ENCODE measurements at regions not wholly inside any gene's neighbourhood (a gene's known extent, or its start where the extent isn't known, plus 50 kb on each side); places are given as distances from the start of the nearest gene placed in this dataset.

DNA sequence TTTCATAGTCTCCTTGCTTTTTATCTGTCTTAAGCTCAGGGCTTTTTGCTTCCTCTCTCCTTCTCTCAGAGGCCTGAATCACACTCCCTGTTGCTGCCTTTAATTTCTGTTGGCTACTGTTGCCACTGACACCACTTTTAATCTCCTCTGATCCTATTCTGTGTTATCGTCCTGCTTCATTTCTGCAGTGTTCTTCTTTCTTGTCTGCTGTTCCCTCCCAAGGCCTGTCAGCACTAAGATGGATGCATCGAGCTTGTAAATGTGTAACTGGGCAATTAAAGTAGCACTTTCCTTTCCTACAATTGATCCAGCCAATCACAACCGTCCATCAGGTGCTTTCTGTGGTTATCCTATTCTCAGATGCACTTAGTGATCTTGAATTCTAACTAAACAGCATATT is 71.3 kb upstream of the VEPH1 start:
- no peaks in the 10 kb centered on the region for H3K9me3 ChIP-seq (ENCODE audit: control insufficient read depth, low read depth, low read length)
- no peak overlapping the region for H3K27ac ChIP-seq (ENCODE audit: low read length)
- DNase-seq: no peak
- no peak overlapping the region for H3K4me3 ChIP-seq (ENCODE audit: low read length)
- no peaks in the 10 kb centered on the region for H3K36me3 ChIP-seq (ENCODE audit: control insufficient read depth, insufficient read depth, low read length)
- no peaks in the 10 kb centered on the region for H3K4me1 ChIP-seq (ENCODE audit: control insufficient read depth, insufficient read depth, low read length)
- H3K27me3 ChIP-seq (ENCODE audit: control insufficient read depth, insufficient read depth, low read length): no peaks in the 10 kb centered on the region
- 14% methylated on average over 1 of the region's 3 CpGs for WGBS (ENCODE audit: insufficient coverage, low lambda C conversion rate)

DNA sequence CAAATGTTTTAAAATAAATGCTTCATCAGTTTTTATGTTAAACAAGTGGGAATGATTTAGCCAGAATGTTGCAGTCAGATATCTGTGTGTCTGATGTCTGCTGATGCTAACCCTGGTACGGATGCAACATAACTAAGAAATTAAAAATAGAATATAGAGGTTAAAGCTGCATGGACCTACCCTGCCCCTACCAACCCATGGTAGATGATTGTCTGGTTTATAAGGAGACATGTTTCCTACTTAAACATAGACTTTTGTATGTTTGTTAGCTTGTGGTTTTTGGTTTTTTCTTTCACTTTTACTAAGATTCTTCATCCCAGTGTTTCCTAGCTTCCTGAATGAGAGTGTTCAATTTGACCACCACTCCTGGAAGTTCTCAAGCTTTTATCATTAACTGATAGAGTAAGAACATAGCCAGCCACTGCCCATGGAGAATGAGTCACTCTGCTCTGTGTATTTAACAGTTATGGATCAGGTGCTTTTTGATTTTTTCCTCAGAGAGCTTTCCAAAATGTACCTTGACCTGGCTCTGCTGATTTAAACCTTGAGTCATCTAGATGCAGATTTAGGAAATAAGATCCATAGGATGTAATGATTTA is 70.7 kb upstream of the VEPH1 start:
- 100% methylated on average over 1 of the region's 1 CpG for WGBS (ENCODE audit: insufficient coverage, low lambda C conversion rate)
- Histone ChIP-seq H3K27me3 (ENCODE audit: control insufficient read depth, insufficient read depth, low read length) (no peaks in the 10 kb centered on the region), H3K4me1 (ENCODE audit: control insufficient read depth, insufficient read depth, low read length) (no peaks in the 10 kb centered on the region), H3K27ac (ENCODE audit: low read length) (no peak overlapping the region), H3K4me3 (ENCODE audit: low read length) (no peak overlapping the region), H3K36me3 (ENCODE audit: control insufficient read depth, insufficient read depth, low read length) (no peaks in the 10 kb centered on the region), H3K9me3 (ENCODE audit: control insufficient read depth, low read depth, low read length) (no peaks in the 10 kb centered on the region)
- DNase-seq: peak in 1 of 2 donors; percentile 9

DNA sequence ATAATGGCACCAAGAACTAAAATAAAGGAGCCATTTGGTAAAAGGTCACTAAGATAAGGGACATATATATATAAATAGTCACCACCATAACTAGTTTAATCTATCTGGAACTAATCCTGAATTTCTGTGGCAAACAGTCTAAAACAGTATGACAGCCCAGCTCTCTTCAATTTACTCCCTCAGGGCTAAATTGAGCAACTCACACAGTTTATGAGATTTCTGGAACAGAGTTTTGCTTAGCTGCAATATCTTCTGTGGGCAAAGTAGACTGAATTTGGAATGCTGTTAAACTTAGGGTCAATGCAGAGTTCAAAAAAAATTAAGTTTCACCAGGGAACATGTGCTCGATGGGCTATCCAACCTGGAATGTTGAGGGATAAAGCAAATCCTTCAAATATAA is 70.1 kb upstream of the VEPH1 start:
- no peaks in the 10 kb centered on the region for H3K36me3 ChIP-seq (ENCODE audit: control insufficient read depth, insufficient read depth, low read length)
- DNase-seq: no peak
- no peaks in the 10 kb centered on the region for H3K9me3 ChIP-seq (ENCODE audit: control insufficient read depth, low read depth, low read length)
- WGBS (ENCODE audit: insufficient coverage, low lambda C conversion rate): 100% methylated on average over 1 of the region's 1 CpG
- no peak overlapping the region for H3K27ac ChIP-seq (ENCODE audit: low read length)
- no peak overlapping the region for H3K4me3 ChIP-seq (ENCODE audit: low read length)
- H3K27me3 ChIP-seq (ENCODE audit: control insufficient read depth, insufficient read depth, low read length): no peaks in the 10 kb centered on the region
- H3K4me1 ChIP-seq (ENCODE audit: control insufficient read depth, insufficient read depth, low read length): no peaks in the 10 kb centered on the region

DNA sequence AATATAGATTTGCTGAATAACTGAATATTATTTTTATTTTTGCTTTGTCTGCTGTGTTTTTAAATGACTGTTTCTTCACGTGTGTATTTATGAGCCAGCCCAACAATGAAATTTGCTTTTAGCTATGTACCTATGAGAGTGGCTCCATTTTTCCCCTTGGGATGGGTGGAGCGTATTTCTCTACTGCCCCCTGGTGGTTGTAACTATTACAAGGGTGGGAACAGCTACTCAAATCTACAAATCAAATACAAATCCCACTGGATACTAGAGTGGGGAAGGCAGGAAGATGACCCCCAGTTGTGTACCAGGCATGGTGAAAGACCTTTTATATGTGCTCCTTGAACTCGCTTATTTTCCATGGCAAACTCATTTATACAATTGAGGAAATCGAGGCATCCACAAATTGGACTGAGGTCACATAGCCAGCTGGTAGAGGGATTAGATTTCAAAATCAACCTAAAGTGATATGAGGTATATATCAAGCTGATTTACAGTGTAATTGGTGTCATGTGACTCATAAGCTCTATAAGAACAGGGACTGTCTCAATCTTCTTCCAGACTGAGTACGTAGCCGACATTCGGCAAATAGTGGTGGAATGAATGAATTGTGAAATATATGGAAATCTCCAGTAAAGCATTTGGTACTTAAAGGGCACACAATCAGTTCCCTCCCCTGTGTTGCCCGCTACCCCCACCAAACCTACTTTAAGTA is 69.5 kb upstream of the VEPH1 start:
- no peaks in the 10 kb centered on the region for H3K27me3 ChIP-seq (ENCODE audit: control insufficient read depth, insufficient read depth, low read length)
- H3K36me3 ChIP-seq (ENCODE audit: control insufficient read depth, insufficient read depth, low read length): no peaks in the 10 kb centered on the region
- H3K4me1 ChIP-seq (ENCODE audit: control insufficient read depth, insufficient read depth, low read length): no peaks in the 10 kb centered on the region
- peak; percentile 7 to 17 for DNase-seq
- no peaks in the 10 kb centered on the region for H3K9me3 ChIP-seq (ENCODE audit: control insufficient read depth, low read depth, low read length)
- WGBS (ENCODE audit: insufficient coverage, low lambda C conversion rate): no CpG with 5 or more reads among the region's 8 CpGs
- H3K4me3 ChIP-seq (ENCODE audit: low read length): no peak overlapping the region
- no peak overlapping the region for H3K27ac ChIP-seq (ENCODE audit: low read length)

DNA sequence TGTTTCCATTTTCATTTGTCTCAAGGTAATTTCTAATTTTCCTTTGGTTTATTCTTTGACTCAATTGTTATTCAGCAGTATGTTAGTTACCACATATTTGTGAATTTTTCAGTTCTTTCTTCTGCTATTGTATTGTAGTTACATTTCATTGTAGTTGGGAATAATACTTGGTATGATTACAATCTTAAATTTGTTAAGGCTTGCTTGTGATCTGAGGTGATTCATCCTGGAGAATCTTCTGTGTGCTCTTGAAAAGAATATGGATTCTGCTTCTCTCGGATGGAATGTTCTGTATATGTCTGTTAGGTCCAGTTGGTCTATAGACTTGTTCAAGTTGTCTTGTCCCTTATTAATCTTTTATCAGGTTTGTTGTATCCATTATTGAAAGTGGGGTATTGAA is 63.4 kb upstream of the VEPH1 start:
- Histone ChIP-seq H3K27me3 (ENCODE audit: control insufficient read depth, insufficient read depth, low read length) (no peaks in the 10 kb centered on the region), H3K9me3 (ENCODE audit: control insufficient read depth, low read depth, low read length) (no peaks in the 10 kb centered on the region), H3K36me3 (ENCODE audit: control insufficient read depth, insufficient read depth, low read length) (no peaks in the 10 kb centered on the region), H3K27ac (ENCODE audit: low read length) (no peak overlapping the region), H3K4me1 (ENCODE audit: control insufficient read depth, insufficient read depth, low read length) (no peaks in the 10 kb centered on the region), H3K4me3 (ENCODE audit: low read length) (no peak overlapping the region)
- DNase-seq: no peak
- no CpG with 5 or more reads among the region's 1 CpG for WGBS (ENCODE audit: insufficient coverage, low lambda C conversion rate)

DNA sequence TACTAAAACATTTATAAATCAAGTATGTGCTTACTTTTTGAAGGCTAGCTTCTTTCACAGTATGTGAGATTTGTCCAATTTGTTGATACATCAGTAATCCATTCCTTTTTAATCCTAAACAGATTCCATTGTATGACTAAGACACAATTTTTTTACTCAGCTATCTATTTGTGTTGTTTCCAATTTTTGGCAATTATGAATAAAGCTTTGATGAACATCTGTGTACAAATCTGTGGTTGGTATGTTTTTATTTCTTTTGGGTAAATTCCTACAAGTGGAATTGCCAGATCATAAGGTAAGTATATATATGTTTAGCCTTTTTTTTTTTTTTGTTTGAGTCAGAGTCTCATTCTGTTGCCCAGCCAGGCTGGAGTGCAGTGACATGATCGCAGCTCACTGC is 56.2 kb upstream of the VEPH1 start:
- WGBS (ENCODE audit: insufficient coverage, low lambda C conversion rate): no CpG with 5 or more reads among the region's 1 CpG

More for the DNA sequence above, 56.2 kb upstream of the VEPH1 start:
- Histone ChIP-seq H3K4me1 (ENCODE audit: control insufficient read depth, insufficient read depth, low read length) (no peaks in the 10 kb centered on the region), H3K36me3 (ENCODE audit: control insufficient read depth, insufficient read depth, low read length) (no peaks in the 10 kb centered on the region), H3K4me3 (ENCODE audit: low read length) (no peak overlapping the region), H3K27me3 (ENCODE audit: control insufficient read depth, insufficient read depth, low read length) (no peaks in the 10 kb centered on the region), H3K9me3 (ENCODE audit: control insufficient read depth, low read depth, low read length) (no peaks in the 10 kb centered on the region), H3K27ac (ENCODE audit: low read length) (no peak overlapping the region)
- no peak for DNase-seq
